ENCODE measurements at regions not wholly inside any gene's neighbourhood (a gene's known extent, or its start where the extent isn't known, plus 50 kb on each side); places are given as distances from the start of the nearest gene placed in this dataset.

DNA sequence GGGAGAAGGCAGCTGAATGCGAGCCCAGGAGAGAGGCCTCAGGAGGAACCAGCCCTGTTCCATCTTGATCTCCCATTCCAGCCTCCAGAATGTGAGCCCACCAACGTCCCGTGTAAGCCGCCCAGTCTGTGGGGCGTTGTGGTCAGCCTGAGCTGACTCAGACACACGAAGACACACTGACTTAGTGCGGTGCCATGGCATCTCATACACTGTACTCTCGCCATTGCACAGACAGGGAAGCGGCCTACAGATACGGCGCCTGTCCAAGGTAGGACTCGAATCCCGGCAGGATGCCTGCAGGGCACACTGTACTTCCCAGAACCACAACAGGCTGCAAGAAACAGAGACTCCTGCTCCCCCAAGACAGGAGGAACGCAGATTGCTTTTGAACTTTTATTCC, 179.6 kb downstream of the CTTN start:
- POLR2A ChIA-PET = no interaction called here
- TF ChIP-seq YY1 (IDR thresholded peaks at IDR 0.05; ENCODE audit: insufficient read depth, insufficient replicate concordance, low read depth, low read length) (no peak), SALL2 (CRISPR knock-in tag; IDR thresholded peaks at IDR 0.05) (no peak), ZNF740 (CRISPR knock-in tag; IDR thresholded peaks at IDR 0.05) (no peak)

GRCh38 chr11:70578371-70578770, 180.0 kb downstream of the CTTN start:
- Histone ChIP-seq H3K9me3 (ENCODE audit: low read length) (no peaks in the 10 kb centered on the region), H3K4me2 (ENCODE audit: low read depth, low read length) (no peak overlapping the region), H4K20me1 (ENCODE audit: insufficient read depth, low read length) (peaks cover 27% of the 10 kb centered on the region), H3K4me1 (ENCODE audit: insufficient read depth, low read length) (peaks cover 32% of the 10 kb centered on the region), H3K9ac (ENCODE audit: insufficient read depth, low read depth, low read length) (no peak overlapping the region), H3K79me2 (ENCODE audit: insufficient read depth, low read length) (no peaks in the 10 kb centered on the region), H3K36me3 (replicated peaks in 1 of 2; ENCODE audit: control insufficient read depth in 1 of 2, insufficient read depth in 2 of 2, low read length in 2 of 2) (no peaks in the 10 kb centered on the region), H3K4me3 (replicated peaks in 1 of 3; ENCODE audit: insufficient read depth in 1 of 3, low read depth in 2 of 3, low read length in 3 of 3) (no peak overlapping the region), H3K27ac (ENCODE audit: extremely low read length, insufficient read depth, low read length) (no peak overlapping the region), H3K27me3 (ENCODE audit: control insufficient read depth in 1 of 2, insufficient read depth in 2 of 2, low read length in 2 of 2) (no peaks in the 10 kb centered on the region), H2AFZ (ENCODE audit: low read length) (no peak overlapping the region)
- no peak for FAIRE-seq
- TF ChIP-seq KDM2A (CRISPR knock-in tag; IDR thresholded peaks at IDR 0.05; ENCODE audit: borderline replicate concordance, low read depth) = no peak
- TF ChIP-seq, protein P1, sequence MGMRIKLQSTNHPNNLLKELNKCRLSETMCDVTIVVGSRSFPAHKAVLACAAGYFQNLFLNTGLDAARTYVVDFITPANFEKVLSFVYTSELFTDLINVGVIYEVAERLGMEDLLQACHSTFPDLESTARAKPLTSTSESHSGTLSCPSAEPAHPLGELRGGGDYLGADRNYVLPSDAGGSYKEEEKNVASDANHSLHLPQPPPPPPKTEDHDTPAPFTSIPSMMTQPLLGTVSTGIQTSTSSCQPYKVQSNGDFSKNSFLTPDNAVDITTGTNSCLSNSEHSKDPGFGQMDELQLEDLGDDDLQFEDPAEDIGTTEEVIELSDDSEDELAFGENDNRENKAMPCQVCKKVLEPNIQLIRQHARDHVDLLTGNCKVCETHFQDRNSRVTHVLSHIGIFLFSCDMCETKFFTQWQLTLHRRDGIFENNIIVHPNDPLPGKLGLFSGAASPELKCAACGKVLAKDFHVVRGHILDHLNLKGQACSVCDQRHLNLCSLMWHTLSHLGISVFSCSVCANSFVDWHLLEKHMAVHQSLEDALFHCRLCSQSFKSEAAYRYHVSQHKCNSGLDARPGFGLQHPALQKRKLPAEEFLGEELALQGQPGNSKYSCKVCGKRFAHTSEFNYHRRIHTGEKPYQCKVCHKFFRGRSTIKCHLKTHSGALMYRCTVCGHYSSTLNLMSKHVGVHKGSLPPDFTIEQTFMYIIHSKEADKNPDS (CRISPR knock-in tag; IDR thresholded peaks at IDR 0.05) = no peak
- intact Hi-C loops (cut with micrococcal nuclease; ENCODE audit: unreplicated experiment) (no loop called here), in situ Hi-C loops (cut with HindIII; ENCODE audit: extremely low pct_ligation_motif_present, low pct_unique_long_range_greater_than_20kb) (no loop called here)
- no peak for DNase-seq (ENCODE audit: low spot score)
- BruUV-seq (replicated peaks) = no TSS peak
- CTCF ChIA-PET (ENCODE audit: low intra/inter-chr PET ratio, low total read pairs) = no interaction called here
- POLR2A ChIA-PET = no interaction called here
- no peak for ATAC-seq
- WGBS (ENCODE audit: low lambda C conversion rate) = 90% methylated on average over 5 of the region's 14 CpGs

More for the DNA sequence above, 179.6 kb downstream of the CTTN start:
- Histone ChIP-seq H4K20me1 (ENCODE audit: insufficient read depth, low read length) (peaks cover 27% of the 10 kb centered on the region), H3K4me3 (replicated peaks in 1 of 3; ENCODE audit: insufficient read depth in 1 of 3, low read depth in 2 of 3, low read length in 3 of 3) (no peak overlapping the region), H3K4me2 (ENCODE audit: low read depth, low read length) (no peak overlapping the region), H3K9me3 (ENCODE audit: low read length) (no peaks in the 10 kb centered on the region), H3K4me1 (ENCODE audit: insufficient read depth, low read length) (peaks cover 32% of the 10 kb centered on the region), H3K9ac (ENCODE audit: insufficient read depth, low read depth, low read length) (no peak overlapping the region), H2AFZ (ENCODE audit: low read length) (no peak overlapping the region), H3K27me3 (ENCODE audit: control insufficient read depth in 1 of 2, insufficient read depth in 2 of 2, low read length in 2 of 2) (no peaks in the 10 kb centered on the region), H3K79me2 (ENCODE audit: insufficient read depth, low read length) (no peaks in the 10 kb centered on the region), H3K27ac (ENCODE audit: extremely low read length, insufficient read depth, low read length) (no peak overlapping the region), H3K36me3 (replicated peaks in 1 of 2; ENCODE audit: control insufficient read depth in 1 of 2, insufficient read depth in 2 of 2, low read length in 2 of 2) (no peaks in the 10 kb centered on the region)
- 97% methylated on average over 7 of the region's 14 CpGs for WGBS (ENCODE audit: low lambda C conversion rate)
- no peak for ATAC-seq
- DNase-seq (ENCODE audit: low spot score) = no peak
- intact Hi-C loops (cut with micrococcal nuclease; ENCODE audit: unreplicated experiment) = no loop called here
- CTCF ChIA-PET (ENCODE audit: low intra/inter-chr PET ratio, low total read pairs) = no interaction called here
- no TSS peak for BruUV-seq (replicated peaks)
- FAIRE-seq = no peak
- in situ Hi-C loops (cut with HindIII; ENCODE audit: extremely low pct_ligation_motif_present, low pct_unique_long_range_greater_than_20kb) = no loop called here
